Cardiac septum (tissue), 1 donor: ENCODE measurements at regions not wholly inside any gene's neighbourhood (a gene's known extent, or its start where the extent isn't known, plus 50 kb on each side); places are given as distances from the start of the nearest gene placed in this dataset.
"Not testable (repeated sequence)": the region's sequence is repeated elsewhere in the genome, so short reads cannot be mapped to it uniquely, and the experiment has no call there.

Experiments used
- DNase-seq: peaks from one replicate; pipeline ENCODE4 v3.0.0-alpha.2; 2020; ENCODE audit warnings: low spot score
- intact Hi-C: fragments of 100-400 bp; cut with DNase I; formaldehyde crosslinking; loops from one replicate; pipeline ENCODE4 v1.14.0; 2022
- donor health status: DM: no; HTN: no; CAD: no.

DNA sequence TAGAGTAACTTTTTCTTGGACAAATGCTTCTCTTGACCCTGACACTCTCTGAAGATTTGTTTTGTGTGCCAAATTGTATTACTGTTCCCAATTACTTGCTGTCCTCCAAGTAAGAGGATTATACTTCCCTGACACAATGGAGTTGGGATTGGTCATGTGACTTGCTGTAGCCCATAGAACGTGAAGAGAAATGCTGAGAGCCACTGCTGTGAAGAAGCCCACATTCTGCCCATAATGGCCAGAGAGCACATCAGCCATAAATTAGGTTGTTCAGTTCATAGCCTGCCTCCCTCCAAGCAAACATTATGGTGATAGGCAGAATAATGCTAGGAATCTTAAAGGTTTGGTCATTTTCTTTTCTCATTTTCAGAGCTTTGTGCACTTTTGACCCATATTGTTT, 198.9 kb downstream of the SPATA31A1 start:
- DNase-seq, intact Hi-C loops: not testable (repeated sequence)

DNA sequence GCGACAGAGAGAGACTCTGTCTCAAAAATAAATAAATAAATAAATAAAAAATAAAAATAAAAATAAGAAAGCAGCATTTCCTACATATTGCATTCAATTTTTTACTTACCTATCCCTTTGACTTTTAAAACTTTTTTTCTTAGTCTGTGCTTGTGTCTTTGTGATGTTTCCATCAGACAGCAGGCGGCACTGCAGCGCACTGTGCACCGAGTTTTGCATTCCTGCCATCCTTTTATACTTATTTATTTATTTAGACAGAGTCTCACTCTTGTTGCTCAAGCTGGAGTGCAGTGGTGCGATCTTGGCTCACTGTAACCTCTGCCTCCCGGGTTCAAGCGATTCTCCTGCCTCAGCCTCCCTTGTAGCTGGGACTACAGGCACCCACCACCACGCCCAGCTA, 203.9 kb downstream of the SPATA31A1 start:
- DNase-seq = peak; percentile 79
- intact Hi-C loops = not testable (repeated sequence)

- intact Hi-C loops = not testable (repeated sequence)
Measured at GRCh38 chr9:39566782-39567181, 211.3 kb downstream of the SPATA31A1 start.

GRCh38 chr9:39567396-39567795, 211.9 kb downstream of the SPATA31A1 start:
- DNase-seq, intact Hi-C loops: not testable (repeated sequence)

More at GRCh38 chr9:39566782-39567181, 211.3 kb downstream of the SPATA31A1 start:
- DNase-seq = not testable (repeated sequence)

DNA sequence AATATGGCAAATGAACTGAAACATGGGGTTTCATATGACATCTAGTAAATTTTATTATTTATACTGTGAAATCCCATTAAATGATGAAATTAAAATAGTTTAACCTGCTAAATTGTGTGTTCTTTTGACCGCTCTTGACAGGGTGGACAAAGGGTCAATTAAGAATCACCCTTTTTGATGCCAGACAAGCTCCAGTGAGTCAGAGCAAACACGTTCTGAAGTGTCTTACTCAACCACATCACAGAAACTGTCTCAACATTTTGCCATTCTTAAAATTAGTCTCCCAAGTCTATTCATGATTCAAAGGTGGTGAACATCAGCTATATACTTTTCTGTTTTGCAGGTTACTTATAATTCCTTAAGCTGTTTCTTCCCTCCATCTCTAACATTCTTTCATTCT, 213.4 kb downstream of the SPATA31A1 start:
- DNase-seq, intact Hi-C loops: not testable (repeated sequence)

DNA sequence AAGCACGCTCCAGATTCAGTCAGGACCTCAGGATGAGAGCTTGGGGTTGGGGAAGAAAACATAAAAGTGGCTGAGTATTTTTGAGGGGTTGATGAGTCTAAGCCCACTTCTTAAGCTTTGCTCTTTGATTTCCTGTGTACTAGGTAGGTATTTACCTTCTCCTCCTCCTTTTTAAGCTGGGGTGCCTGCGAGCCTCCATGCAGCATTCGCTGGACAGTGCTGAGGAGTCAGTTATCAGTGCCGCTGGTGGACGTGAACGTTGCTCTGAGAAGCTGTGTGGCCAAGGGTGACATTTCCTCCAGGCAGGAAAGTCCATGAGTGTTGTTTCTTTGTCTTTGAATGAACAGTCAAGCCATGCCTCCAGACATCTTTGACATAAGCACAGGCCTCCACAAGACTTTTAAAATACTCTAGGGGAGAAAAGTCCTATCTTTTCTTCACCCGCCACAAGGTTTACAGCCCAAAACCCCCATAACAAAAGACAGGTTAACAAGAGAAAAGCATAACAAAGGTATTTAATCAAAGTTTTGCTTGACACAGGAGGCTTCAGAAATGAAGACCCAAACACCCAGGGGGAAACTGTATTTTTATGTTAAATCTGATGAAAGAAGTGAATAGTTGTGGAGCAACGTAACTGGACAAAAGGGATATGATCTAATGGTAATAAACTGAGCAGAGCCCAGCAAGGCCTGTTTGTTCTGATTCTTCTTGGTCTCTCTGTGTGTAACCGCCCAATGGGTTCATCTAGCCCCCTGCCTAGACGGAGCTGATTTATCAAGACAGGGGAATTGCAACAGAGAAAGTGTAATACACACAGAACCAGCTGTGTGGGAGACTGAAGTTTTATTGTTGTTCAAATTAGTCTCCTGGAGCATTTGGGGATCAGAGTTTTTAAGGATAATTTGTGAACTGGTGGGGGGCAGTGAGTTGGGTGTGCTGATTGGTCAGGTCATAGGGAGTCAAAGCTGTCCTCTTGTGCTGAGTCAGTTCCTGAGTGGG, 217.9 kb downstream of the SPATA31A1 start:
- DNase-seq, intact Hi-C loops: not testable (repeated sequence)

- DNase-seq, intact Hi-C loops: not testable (repeated sequence)
Measured at GRCh38 chr9:39579000-39579399, 223.5 kb downstream of the SPATA31A1 start.

DNA sequence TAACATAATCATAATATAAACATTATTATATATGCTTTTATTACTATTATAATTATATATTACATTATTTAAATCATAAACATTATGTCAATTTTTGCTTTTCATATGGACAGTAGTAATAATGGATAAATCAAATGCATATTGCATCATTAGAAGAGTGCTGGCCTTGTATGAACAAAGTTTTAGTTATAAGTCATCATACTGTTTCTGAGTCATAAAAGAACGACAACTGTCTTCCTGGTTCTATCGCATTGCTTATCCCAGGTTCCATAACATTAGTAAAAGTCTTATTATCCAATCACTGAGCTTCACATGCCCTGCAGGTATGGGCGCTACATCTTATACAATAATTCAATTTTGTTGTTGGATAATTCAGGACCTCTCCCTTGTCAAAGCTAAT, 225.8 kb downstream of the SPATA31A1 start:
- DNase-seq, intact Hi-C loops: not testable (repeated sequence)

- intact Hi-C loops, DNase-seq: not testable (repeated sequence)
Measured at GRCh38 chr9:39582677-39583412, 227.4 kb downstream of the SPATA31A1 start.

DNA sequence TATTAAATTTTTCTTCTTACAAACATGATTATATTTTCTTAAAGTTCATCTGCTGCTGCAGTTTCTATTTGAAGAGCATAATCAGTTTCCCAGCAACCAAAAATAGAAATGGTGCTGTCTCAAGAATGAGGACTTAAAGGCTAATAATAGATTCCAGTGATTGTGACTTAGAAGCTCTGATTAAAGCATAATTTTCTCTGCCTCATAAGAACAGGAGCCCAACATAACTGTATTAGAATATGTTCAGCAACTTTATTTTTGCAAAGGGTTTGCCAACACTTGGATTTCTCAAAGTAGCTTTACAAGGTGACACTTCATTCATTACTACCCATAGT, 227.9 kb downstream of the SPATA31A1 start:
- DNase-seq, intact Hi-C loops: not testable (repeated sequence)

GRCh38 chr9:39585233-39585632, 229.8 kb downstream of the SPATA31A1 start:
- DNase-seq, intact Hi-C loops: not testable (repeated sequence)

DNA sequence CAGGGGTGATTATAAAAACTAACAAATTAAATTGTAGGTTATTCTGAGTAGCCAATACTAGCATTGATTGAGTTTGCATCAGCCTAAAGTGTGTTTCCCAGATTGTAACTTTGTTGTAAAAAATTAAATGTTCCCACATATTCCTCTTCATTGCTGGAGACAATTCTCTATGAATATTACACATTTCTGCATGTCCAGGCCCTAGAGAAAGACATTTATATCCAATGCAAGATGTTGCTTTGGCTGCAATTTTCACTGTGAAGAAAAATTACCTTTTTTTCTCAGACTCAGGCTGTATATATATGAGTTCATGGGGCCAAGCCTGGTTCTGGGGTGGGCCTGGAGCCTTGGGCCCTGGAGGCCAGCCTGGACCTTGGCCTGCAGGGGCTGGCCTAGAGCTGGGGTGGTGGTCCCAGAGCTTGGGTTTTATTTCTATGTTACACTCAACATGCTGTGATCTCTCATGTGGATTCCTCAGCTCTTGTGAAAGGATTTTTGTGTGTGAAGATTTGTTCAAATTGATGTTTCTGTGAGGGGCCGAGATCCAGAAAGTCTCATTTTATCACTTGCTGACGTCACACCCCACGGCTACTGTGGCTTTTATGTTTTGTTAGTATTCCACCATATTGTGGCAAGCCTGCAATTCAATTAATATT, 232.5 kb downstream of the SPATA31A1 start:
- intact Hi-C loops = no loop called here
- peak; percentile 69 for DNase-seq

DNA sequence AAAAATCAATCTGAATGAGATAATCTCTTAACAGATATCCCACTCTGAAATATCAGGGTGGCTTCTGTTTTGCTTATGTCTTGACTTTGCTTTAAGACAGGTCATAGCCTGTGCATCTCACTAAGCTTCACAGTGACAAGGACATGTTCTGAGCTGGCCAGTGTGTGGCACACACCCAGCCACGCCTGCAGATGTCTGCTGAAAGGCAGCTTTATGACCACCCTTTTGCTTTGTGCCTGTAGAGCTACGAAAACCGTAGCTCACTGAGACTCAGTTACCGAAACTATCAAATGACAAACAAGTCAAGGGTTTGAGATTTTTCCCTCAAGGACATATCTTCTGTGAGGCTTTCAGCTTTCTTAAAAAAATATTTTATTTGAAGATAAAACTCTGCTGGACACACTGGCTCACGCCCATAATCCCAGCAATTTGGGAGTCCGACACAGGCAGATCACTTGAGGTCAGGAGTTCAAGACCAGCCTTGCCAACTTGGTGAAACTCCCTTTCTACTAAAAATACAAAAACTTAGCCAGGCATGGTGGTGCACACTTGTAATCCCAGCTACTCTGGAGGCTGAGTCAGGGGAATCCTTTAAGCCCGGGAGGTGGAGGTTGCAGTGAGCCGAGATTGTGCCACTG, 233.2 kb downstream of the SPATA31A1 start:
- intact Hi-C loops = no loop called here
- DNase-seq = no peak

GRCh38 chr9:39604089-39604488, 248.6 kb downstream of the SPATA31A1 start:
- intact Hi-C loops, DNase-seq: not testable (repeated sequence)

GRCh38 chr9:39611449-39612231, 256.2 kb downstream of the SPATA31A1 start:
- intact Hi-C loops, DNase-seq: not testable (repeated sequence)

GRCh38 chr9:39616480-39616879, 261.0 kb downstream of the SPATA31A1 start:
- intact Hi-C loops, DNase-seq: not testable (repeated sequence)

DNA sequence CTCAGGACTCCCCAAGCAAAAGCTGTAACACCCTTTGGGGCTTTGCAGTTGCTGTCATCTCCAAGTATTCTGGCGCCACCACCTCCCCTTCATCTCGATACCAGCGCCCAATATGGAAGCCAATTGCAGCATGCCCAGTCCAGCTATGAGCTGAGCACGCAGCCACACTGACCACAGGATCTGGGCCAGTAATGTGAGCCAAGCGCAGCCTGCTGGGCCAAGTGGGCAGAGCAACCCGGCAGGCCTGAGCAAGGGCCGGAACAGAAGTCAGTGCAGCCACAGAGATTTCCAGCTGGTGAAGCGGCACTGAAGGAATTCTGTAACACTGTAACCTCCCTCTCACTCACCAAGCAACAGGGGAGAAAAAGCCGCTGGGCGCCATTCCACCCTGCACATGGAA, 268.6 kb downstream of the SPATA31A1 start:
- DNase-seq, intact Hi-C loops: not testable (repeated sequence)

- intact Hi-C loops = not testable (repeated sequence)
- DNase-seq = peak; percentile 10
Measured at GRCh38 chr9:39632071-39632470, 276.6 kb downstream of the SPATA31A1 start.

GRCh38 chr9:39649029-39649428, 293.6 kb downstream of the SPATA31A1 start:
- intact Hi-C loops, DNase-seq: not testable (repeated sequence)
